GM18526 (cell line): ENCODE measurements at regions not wholly inside any gene's neighbourhood (a gene's known extent, or its start where the extent isn't known, plus 50 kb on each side); places are given as distances from the start of the nearest gene placed in this dataset.

Experiments
- POLR2A ChIP-seq: IDR thresholded peaks from 3 replicates; pipeline ENCODE4 v1.6.1; 2011; ENCODE audit not compliant: insufficient read length; ENCODE audit errors: extremely low read depth

DNA sequence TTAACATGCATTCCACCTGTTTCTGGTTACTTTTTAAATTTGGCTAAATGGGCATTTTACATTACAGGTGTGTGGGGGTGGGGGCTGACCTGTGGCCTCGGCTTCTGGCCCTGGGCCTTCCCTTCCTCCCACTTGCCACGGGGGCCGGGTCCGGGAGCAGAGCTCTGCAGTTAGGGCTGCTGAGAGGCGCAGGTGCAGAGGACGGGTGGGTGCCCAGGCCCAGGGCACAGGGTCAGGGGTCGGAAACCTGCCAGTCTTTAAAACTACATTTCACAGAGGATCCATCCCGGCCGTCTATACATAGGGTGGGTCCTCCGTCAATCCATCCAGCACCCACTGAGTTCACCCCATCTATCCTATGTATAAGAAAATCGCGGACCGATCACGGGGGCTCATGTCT lies 106.5 kb upstream of the INSIG1 start:
- TF ChIP-seq POLR2A = no peak

DNA sequence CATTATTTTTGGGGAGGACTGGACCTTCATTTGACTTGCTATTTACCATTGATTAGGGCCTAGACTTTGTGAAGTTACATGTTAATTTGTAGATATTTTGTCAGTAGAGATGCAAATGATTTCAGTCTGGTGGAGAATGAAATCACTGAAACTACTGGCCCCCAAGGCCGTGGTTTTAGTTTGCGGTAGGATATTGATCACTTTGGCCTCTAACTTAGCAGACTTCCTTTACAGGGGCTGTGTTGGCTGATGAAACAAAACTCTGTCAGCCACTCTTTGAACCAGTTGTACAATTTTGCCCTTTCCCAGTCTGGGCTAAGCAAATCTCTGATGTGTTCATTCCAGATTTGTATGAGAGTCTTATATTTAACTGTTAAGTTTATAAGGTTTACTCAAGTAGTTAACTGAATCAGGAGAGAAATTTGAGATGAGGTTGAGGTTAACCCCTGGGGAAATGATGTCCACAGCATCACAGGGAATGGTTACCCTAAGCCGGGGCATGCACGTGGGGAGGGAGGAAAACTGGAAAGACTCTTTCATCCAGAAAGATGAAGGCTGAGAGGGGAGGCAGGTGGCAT lies 105.7 kb upstream of the INSIG1 start:
- TF ChIP-seq POLR2A = no peak

DNA sequence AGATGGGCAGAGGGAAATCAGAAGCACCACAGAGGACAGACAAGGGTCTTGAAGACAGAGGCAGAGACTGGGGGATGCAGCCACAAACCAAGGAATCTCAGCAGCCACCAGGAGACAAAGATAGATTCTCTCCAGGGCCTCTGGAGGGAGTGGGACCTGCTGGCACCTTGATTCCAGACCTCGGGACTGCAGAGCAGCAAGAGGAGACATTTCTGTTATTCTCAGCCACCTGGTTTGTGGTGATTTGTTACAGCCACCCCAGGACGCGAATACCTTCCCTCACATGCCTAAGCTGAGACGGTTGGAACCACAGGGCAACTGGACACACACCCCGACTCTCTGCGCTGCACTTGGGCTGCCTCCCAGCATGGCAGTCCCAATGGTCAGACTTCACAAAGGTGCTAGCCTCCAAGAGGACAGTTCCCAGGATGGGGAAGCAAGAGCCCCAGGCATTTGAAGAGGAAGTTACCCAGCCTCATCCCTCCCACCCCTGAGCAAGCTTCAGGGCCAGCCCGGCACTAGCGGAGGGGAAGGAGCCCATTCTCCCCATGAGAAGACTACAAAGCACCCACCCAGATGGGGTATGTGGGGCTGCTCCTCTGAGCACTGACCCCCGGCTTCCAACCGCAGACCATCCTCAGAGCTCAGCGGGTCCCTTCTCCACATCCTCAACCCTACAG lies 104.6 kb upstream of the INSIG1 start:
- no peak for TF ChIP-seq POLR2A

DNA sequence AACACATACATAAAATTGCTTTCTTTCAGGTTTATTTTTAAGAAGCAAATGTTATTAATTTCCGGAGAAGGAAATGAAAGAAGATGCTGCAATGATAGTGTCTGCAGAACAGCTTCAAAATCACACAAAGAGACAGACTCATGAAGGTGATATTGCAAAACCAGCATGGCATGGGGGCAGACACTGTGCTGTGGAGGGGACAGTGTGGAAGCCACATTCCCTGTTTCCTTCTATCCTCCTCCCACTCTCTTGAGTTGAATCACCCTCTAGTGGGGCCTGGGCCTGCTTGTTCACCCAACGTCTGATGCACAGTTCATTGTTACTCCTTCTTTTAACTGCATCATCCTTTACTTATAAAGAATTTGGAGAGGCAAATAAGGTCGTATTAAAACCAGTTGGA lies 104.0 kb upstream of the INSIG1 start:
- no peak for TF ChIP-seq POLR2A

DNA sequence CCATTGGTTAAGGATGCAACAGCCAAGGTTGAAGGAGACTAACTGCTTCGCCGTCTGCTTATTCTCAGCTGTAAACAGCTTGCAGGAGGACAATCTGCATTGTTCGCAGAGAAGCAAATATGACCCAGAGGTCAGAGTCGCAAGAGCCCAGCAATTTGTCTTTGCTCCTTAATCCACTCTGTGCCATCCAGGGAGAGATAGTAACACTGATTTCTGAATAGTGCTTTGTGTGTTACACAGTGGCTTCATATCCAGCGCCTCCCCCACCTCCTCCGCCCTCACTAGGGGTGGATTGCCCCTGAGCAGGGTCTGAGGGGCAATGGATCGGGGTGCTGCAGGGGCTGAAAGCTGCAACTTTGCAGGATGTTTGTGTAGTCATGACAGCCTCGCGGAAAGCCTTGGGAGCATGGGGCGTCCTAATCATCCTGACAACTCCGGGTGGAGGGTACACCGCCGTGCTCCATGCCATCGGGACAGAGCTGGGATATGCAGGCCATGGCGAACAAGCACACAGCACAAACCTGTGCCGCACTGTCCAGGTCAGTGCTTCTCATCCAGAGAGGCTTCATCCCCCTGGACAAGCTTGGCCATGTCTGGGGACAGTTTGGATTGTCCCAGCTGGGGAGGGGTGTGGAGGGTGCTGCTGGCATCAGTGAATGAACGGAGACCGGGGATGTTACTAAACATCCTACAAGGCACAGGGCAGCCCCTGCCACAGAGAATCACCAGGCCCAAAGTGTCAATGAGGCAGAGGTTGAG lies 103.1 kb upstream of the INSIG1 start:
- no peak for TF ChIP-seq POLR2A

DNA sequence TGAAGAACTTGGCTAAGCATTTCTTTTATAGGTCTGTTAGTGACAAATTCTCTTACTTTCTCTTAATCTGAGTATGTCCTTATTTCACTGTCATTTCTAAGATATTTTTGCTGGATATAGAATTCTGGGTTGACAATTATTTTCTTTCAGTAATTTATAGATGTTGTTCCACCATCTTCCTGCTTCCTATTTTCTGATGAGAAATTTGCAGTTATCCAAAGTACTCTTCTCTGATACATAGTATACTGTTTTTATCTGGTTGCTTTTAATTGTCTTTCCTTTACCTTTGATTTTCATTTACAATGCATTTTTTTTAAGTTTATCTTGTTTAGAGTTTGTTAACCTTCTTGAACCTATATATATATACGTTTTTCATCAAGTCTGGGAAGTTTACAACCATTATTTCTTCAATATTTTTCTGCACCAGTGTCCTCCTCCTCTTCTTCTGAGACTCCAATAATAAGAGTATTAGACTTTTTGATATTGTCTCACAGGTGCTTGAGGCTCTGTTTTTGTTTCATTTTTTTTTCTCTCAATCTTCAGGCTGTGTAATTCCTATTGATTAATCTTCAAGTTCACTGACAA lies 101.6 kb upstream of the INSIG1 start:
- no peak for TF ChIP-seq POLR2A

DNA sequence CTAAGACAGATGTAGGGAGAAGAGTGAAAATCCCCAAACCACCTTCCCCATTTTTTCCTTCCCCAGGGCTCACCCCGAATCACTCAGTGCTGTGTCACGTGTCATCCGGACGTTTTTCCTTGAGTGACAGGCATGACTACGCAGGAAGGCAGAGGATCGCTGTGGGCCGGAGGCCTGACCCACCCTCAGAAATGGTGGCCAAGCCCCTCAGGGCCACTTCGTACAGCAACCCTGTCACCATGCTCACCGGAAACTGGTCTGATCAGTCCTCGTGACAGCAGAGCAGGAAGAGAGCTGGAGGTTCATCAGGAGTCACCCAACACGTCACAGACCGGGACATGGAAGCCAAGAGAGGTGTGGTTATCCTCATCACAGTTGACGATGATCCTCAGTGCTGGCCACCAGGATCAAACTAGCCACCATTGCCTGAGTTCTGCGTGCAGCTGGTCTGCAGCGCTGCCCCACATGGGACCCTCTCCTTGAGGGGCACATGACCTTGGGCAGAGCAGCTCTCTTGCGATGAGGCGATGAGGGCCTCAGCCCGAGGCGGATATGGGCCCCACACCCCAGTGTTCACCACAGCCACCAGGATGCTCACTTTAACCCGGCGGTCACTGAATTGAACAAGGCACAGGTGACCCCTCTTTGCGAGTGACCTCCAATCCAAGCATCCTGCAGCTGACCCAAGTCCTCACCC lies 99.3 kb upstream of the INSIG1 start:
- TF ChIP-seq POLR2A = no peak

DNA sequence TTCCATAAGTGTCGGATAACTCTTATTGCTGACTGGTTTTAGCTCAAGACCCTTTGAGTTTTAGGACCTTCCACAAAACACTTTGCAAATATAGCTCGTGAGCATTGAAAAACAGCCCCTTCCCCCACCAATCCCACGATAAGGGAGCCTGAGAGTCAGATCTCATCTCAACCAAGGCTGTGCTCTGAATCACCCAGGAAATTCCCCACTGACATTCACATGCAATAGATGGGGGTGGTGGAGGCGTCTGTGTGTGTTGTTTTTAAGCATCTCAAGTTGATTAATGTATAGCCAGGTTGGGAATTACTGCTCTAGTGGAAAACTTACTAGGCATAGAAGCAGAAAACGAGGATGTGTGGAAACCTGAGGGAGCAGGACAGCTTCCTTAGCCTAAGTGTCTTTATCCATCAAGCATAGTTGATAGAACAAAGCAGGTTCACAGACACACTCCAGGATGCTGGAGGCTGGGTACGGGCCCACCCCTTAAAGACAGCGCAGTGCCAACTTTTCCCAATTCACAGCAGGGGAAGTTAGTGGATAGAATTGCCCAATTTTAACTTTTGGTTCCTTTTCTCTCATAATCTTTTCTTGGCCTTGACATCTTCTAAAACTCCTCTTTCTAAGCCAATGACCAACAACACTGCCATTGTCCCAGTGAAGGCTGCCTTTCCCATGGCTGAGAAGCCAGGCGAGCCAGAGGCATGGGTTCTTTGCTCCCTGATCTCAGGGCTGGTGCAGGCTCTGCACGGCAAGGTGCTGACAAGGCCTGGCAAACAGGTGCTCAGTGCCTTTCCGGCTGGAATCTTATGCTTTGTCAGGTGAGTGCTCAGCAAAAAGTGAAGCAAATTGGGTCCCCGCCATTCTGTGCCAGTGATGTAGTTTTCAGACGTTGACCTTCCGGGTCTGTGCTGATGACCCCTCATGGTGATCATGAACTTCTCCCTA lies 98.5 kb upstream of the INSIG1 start:
- no peak for TF ChIP-seq POLR2A

DNA sequence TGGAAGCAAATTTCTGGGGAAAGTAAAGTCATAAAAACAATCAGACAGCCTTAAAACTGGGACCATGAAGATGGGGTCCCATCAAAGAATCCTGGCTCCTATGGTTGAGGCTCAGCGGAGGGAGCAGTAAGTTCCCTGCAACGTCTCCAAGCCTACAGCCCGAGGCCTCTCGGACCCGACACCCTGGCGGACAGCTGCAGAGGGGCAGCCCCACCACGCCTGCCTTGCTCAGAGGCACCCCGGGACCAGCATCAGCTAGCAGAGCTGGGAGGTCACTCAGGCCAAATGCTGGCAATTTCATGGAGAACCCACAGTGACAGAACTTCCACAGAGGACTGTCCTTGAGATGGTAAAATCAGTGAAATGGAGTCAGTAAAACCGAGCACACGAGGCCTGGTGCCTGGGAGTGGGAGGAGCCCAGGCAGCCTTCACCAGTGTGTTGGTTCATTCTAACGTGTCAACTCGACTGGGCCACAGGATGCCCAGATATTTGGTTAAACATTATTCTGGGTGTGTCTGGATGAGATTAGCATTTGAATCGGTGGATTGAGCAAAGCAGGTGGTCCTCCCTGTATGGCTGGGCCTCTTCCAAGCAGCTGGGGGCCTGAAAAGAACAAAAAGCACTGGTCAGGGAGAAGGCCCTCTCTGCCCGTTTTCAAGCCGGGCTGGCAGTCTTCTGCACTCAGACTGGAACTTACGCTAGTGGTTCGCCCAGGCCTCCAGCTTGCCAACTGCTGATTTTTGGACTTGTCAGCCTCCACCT lies 96.2 kb upstream of the INSIG1 start:
- TF ChIP-seq POLR2A = no peak

DNA sequence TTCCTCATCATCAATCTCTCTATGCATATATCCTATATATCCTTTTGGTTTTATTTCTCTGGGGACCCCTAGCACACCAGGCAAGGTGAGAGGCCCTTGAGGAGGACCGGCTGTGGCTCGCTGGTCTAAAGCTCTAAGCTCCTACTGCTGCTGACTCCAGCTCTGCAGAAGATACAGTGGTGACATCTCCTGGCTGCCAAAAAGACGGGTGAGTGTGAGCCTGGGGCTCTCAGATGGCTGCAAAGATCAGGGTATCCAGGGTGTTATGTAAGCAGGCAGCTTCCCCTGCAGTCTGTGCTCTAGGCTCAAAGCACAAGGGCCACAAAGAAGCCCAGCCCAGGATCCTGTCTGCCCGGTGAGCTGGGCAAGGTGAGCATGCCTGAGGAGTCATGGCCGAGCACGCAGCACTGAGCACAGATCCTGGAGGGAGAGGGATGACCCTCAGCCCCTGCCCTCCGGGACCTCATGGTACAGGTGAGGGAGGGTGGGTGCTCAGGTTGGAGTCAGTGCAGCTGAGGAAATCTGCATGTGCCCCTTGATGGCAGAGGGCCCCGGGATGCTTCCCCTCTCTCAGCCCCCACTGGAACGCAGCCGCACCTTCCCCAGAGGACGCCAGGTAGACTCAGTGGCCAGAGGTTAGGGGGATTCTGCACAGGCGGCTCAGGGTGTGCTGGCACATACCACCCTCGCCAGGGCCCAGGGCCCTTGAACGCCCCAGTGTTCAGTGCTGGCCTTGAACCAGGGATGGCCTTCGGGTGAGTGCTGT lies 95.4 kb upstream of the INSIG1 start:
- TF ChIP-seq POLR2A = no peak

DNA sequence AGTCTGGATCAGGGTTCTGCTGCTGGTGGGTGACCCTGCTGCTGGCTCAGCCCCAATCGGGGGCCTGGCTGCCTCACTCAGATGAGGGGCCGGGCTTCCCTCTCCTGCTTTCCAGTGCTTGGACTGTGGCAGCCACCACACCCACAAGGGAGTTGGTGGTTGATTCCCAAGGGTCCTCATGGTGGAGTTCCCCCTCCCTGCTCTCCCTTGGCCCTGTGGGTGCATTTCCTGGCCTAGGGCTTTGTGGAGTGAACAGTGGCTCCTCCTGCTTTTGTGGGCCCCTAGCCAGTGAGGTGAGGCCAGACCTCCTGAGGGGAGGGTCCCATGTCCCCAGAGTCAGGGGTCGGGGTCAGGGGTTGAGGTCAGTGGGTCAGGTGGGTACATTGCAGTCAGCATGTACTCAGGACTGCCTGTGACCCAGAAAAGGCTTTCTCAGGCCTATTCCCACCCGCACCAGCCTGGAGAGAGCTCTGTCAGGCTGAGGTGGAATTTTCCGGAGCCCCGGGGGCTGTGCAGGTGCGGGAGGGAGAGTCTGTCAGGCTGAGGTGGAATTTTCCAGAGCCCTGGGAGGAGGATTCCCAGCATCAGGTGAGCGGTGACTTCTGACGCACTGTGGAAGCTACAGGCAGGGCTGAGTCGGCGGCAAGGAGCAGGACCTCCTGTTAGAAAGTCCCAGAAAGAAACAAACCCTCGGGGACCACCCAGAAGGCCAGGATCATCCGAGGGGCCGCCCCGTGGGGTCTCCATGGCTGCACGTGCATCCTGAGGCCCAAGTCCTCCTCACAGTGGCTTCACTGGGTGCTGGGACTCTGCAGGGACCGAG lies 94.4 kb upstream of the INSIG1 start:
- no peak for TF ChIP-seq POLR2A

DNA sequence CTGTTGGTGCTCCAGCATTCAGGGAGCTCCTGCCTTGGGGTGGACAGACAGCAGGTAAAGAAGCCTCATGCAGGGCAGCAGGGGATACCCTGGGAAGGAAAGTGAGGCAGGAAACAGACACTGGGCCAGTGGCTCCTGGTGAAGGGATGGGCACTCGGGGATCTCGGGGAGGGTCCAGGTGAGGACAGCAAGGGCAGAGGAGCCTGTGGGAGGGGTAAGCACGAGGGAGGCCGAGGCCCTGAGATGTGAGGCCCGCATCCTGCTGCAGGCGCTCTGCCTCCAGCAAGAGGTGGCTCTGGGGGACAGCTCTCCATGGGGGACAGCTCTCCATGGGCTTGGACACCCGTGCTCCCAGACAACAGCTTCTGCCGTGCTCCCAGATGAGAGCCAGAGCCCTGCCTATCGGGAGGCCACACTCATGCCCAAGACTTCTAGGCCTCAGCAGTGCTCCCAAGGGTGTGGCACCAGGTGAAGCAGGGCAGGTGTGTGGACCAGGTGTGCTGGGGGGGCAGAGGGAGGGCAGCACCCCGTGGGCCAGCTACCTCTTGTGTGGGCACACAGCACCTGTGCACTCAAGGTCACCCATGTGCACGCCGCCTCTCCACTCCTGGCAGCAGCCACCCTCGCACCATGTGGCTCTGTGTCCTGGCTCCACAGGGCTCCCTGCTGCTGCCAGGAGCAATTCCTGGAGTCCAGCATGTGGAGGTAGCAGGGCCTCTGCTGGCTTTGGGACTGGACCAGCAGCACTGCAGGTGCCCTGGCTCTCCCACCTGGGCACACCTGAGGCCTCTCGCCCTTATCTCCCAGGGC lies 93.6 kb upstream of the INSIG1 start:
- no peak for TF ChIP-seq POLR2A
